ENCODE measurements at regions not wholly inside any gene's neighbourhood (a gene's known extent, or its start where the extent isn't known, plus 50 kb on each side); places are given as distances from the start of the nearest gene placed in this dataset.

- TF ChIP-seq POLR2AphosphoS5 (IDR thresholded peaks at IDR 0.05) (no peak), EP300 (IDR thresholded peaks at IDR 0.05) (no peak), CTCF (IDR thresholded peaks at IDR 0.05) (no peak), POLR2A (IDR thresholded peaks at IDR 0.05) (no peak)
- DNase-seq: no peak
- Histone ChIP-seq H3K9me3 (no peaks in the 10 kb centered on the region), H3K36me3 (no peaks in the 10 kb centered on the region), H3K4me3 (no peak overlapping the region), H3K4me1 (peaks cover 3 to 35% (median 31%) of the 10 kb centered on the region in 4 donors), H3K27ac (no peak overlapping the region), H3K27me3 (no peaks in the 10 kb centered on the region)
- WGBS, 2 donors: 56 to 90% methylated on average over 12 of the region's 12 CpGs
- intact Hi-C loops (cut with DNase I): no loop called here
These were observed 244.6 kb upstream of the MAF start for GRCh38 chr16:79845033-79845733.

GRCh38 chr16:79844603-79845002 is 244.1 kb upstream of the MAF start:
- H3K36me3 ChIP-seq: no peaks in the 10 kb centered on the region
- TF ChIP-seq POLR2AphosphoS5 (IDR thresholded peaks at IDR 0.05): no peak
- no peak for TF ChIP-seq CTCF (IDR thresholded peaks at IDR 0.05)
- TF ChIP-seq POLR2A (IDR thresholded peaks at IDR 0.05): no peak
- no peak for TF ChIP-seq EP300 (IDR thresholded peaks at IDR 0.05)
- H3K9me3 ChIP-seq: no peaks in the 10 kb centered on the region
- no peak overlapping the region for H3K4me3 ChIP-seq
- DNase-seq: no peak
- no peaks in the 10 kb centered on the region for H3K27me3 ChIP-seq
- peaks cover 3 to 35% (median 31%) of the 10 kb centered on the region in 4 donors for H3K4me1 ChIP-seq
- H3K27ac ChIP-seq: no peak overlapping the region
- intact Hi-C loops (cut with DNase I): loop anchor here (5.0 kb wide), 1 partner anchor 77 kb away; no protein-coding TSS in a partner anchor
- WGBS, 2 donors: 89% methylated on average over 3 of the region's 3 CpGs

DNA sequence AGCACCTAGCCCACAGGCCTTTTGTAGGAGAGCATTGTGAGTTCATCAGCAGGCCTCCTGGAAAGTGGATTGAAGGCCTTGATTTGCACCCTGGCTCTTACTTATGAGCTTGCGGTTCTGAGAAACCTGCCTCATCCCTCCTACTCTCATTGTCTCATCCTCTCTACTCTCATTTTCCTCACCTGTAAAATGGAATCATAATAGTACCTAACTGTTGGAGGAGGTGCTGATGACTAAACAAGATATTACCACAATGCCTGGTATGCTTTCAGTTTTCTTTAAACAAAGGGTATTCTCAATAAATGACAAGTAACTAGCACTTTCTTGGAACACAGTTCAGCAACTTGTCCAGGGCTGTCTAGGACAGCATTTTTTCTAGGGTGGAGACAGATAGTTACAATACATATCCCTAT is 243.1 kb upstream of the MAF start:
- Histone ChIP-seq H3K36me3 (no peaks in the 10 kb centered on the region), H3K27ac (no peak overlapping the region), H3K27me3 (no peaks in the 10 kb centered on the region), H3K4me3 (no peak overlapping the region), H3K9me3 (no peaks in the 10 kb centered on the region), H3K4me1 (peaks cover 3 to 35% (median 32%) of the 10 kb centered on the region in 4 donors)
- 54 to 92% methylated on average over 1 of the region's 1 CpG for WGBS, 2 donors
- intact Hi-C loops (cut with DNase I): loop anchor here (5.0 kb wide), 1 partner anchor 76 kb away; no protein-coding TSS in a partner anchor
- no peak for TF ChIP-seq EP300 (IDR thresholded peaks at IDR 0.05)
- TF ChIP-seq CTCF (IDR thresholded peaks at IDR 0.05): no peak
- no peak for DNase-seq

- H3K9me3 ChIP-seq: no peaks in the 10 kb centered on the region
- no peaks in the 10 kb centered on the region for H3K27me3 ChIP-seq
- 93 to 95% methylated on average over 5 of the region's 5 CpGs for WGBS, 2 donors
- peaks cover 3 to 37% (median 32%) of the 10 kb centered on the region in 4 donors for H3K4me1 ChIP-seq
- no peak for DNase-seq
- intact Hi-C loops (cut with DNase I): loop anchor here (5.0 kb wide), 1 partner anchor 76 kb away; no protein-coding TSS in a partner anchor
- H3K27ac ChIP-seq: no peak overlapping the region
- H3K36me3 ChIP-seq: no peaks in the 10 kb centered on the region
- no peak overlapping the region for H3K4me3 ChIP-seq
- TF ChIP-seq POLR2A (IDR thresholded peaks at IDR 0.05): no peak
- no peak for TF ChIP-seq POLR2AphosphoS5 (IDR thresholded peaks at IDR 0.05)
- no peak for TF ChIP-seq EP300 (IDR thresholded peaks at IDR 0.05)
These were observed 242.6 kb upstream of the MAF start for GRCh38 chr16:79843145-79843544.

GRCh38 chr16:79842197-79842596 is 241.7 kb upstream of the MAF start:
- Histone ChIP-seq H3K9me3 (no peaks in the 10 kb centered on the region), H3K27me3 (no peaks in the 10 kb centered on the region), H3K4me1 (peaks cover 3 to 32% (median 27%) of the 10 kb centered on the region in 4 donors), H3K36me3 (no peaks in the 10 kb centered on the region), H3K4me3 (no peak overlapping the region), H3K27ac (no peak overlapping the region)
- 85% methylated on average over 7 of the region's 7 CpGs for WGBS, 2 donors
- DNase-seq: no peak
- intact Hi-C loops (cut with DNase I): loop anchor here (5.0 kb wide), 1 partner anchor 75 kb away; no protein-coding TSS in a partner anchor
- TF ChIP-seq POLR2AphosphoS5 (IDR thresholded peaks at IDR 0.05) (no peak), EP300 (IDR thresholded peaks at IDR 0.05) (no peak), CTCF (IDR thresholded peaks at IDR 0.05) (no peak), POLR2A (IDR thresholded peaks at IDR 0.05) (no peak)
